Naive thymus-derived CD8-positive, alpha-beta T cell (primary cell): ENCODE measurements at regions not wholly inside any gene's neighbourhood (a gene's known extent, or its start where the extent isn't known, plus 50 kb on each side); places are given as distances from the start of the nearest gene placed in this dataset.
A peak's percentile ranks its signal among the peaks of the same experiment; 100 is the strongest.

Experiments
- ATAC-seq, 2 donors: fragments of 150-1000 bp; cut with Tn5 transposase in 1 of 2; sonication (Bioruptor Pico), chemical (Tn5 transposase) in 1 of 2; 1 replicate in 1 of 2; 2 replicates in 1 of 2; pipeline ENCODE4 v1.10.0; 2021; ENCODE audit warnings: mild to moderate bottlenecking in 2 of 2, moderate library complexity in 2 of 2
- POLR2A ChIA-PET: fragments of 350-600 bp; sonication (Branson Sonifier 250); formaldehyde crosslinking; loops from one replicate; lab custom pipeline; 2021; ENCODE audit warnings: antibody characterized with exemption; lab: Charles Lee
- DNase-seq, 10 donors: peaks; one replicate each; pipeline versions ENCODE4 v3.0.0 to v3.0.0-alpha.2; 2020 to 2022
- H3K27ac Mint-ChIP-seq, 10 donors: one replicate each; pipeline ENCODE4 v1.8.0; 2020 to 2022; ENCODE audit warnings: mild to moderate bottlenecking in 10 of 10, mixed read lengths in 10 of 10, moderate library complexity in 4 of 10, inconsistent platforms in 1 of 10
- H3K27me3 Mint-ChIP-seq, 5 donors: one replicate each; pipeline ENCODE4 v1.8.0; 2021 to 2022; ENCODE audit warnings: mixed read lengths in 5 of 5
- H3K36me3 Mint-ChIP-seq, 3 donors: one replicate each; pipeline ENCODE4 v1.8.0; 2020 to 2022; ENCODE audit warnings: mixed read lengths in 3 of 3, mild to moderate bottlenecking in 2 of 3, inconsistent platforms in 1 of 3
- H3K4me1 Mint-ChIP-seq, 4 donors: one replicate each; pipeline ENCODE4 v1.8.0; 2021 to 2022; ENCODE audit warnings: mixed read lengths in 4 of 4
- H3K4me3 Mint-ChIP-seq, 10 donors: one replicate each; pipeline ENCODE4 v1.8.0; 2020 to 2022; ENCODE audit warnings: mild to moderate bottlenecking in 10 of 10, mixed read lengths in 10 of 10, moderate library complexity in 6 of 10, inconsistent platforms in 1 of 10
- H3K9me3 Mint-ChIP-seq, 9 donors: one replicate each; pipeline ENCODE4 v1.8.0; 2020 to 2022; ENCODE audit warnings: mixed read lengths in 9 of 9, mild to moderate bottlenecking in 3 of 9, inconsistent platforms in 1 of 9, moderate library complexity in 1 of 9

DNA sequence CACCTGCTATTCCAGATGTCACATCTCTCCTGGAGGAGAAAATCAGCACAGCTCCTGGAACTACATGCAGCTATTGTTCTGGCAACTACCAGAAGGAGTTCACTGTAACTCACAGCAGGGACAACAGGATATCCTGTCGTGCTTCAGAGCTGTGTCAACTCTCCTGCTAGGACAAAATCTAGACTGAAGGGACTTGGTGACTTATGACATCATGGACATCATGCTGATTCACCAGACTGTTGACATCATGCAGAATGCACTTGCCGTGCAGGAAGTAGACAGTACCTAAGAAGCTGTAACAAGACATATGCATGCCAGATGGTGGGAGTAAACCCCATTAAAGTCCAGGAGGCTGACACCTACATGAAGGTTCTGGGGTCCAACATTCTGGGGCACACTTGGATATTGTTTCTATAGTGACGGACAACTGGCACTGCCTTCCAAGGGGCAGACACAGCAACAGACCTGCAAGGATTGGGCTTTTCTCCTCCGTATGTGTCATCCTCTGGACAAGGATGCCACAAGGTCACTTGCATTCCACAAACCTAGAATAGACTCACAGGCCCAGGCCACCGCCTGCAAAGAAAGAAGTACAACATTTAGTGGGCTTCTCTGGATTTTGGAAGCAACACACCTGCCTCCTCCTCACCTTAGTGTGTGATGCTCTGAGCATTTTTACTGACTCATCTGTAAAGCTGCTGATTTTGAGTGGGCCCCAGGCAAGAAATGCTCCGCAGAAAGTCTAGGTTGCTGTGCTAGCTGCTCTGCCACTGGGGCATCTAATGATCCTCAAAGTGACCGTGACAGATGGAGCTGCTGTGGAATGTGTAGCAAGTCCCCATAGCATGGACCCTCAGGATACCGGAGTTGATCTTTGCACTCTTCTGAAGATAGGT is 249.2 kb downstream of the MATN1 start:
- ATAC-seq (no peak), DNase-seq (peak in 2 of 10 donors; percentile 7 to 22)
- no peaks in the 10 kb centered on the region for H3K36me3 Mint-ChIP-seq
- H3K4me3 Mint-ChIP-seq: no peak overlapping the region
- POLR2A ChIA-PET: no interaction called here
- H3K4me1 Mint-ChIP-seq: no peaks in the 10 kb centered on the region
- H3K27ac Mint-ChIP-seq: no peak overlapping the region
- H3K27me3 Mint-ChIP-seq: peaks cover 0 to 9% (median 5%) of the 10 kb centered on the region in 5 donors
- peaks cover 0 to 4% (median 0%) of the 10 kb centered on the region in 9 donors for H3K9me3 Mint-ChIP-seq

DNA sequence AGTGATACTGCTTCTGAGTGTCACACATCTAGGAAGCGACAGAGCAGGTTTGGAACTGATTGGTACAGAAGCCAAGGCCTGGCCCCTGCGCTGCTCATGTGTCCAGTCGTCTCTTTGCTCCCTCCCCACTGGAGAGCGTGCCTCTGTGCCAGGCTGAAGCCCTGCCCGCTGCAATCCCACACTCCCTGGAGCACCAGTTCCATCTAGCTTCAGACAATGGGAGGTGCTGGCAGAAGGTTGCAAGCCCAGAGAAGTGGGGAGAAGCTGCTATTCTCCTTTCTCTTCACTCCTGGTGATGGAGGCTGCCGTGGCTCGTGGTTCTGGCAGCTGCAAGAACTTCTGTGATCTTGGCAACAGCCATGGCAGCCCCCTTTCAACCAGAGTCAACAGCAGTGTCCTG is 250.9 kb downstream of the MATN1 start:
- no peak overlapping the region for H3K4me3 Mint-ChIP-seq
- H3K27ac Mint-ChIP-seq: no peak overlapping the region
- DNase-seq: peak in 2 of 10 donors; percentile 7 to 35
- H3K9me3 Mint-ChIP-seq: peaks cover 0 to 2% (median 0%) of the 10 kb centered on the region in 9 donors
- H3K4me1 Mint-ChIP-seq: no peaks in the 10 kb centered on the region
- peaks cover 0 to 12% (median 5%) of the 10 kb centered on the region in 5 donors for H3K27me3 Mint-ChIP-seq
- H3K36me3 Mint-ChIP-seq: no peaks in the 10 kb centered on the region
- POLR2A ChIA-PET: no interaction called here
- no peak for ATAC-seq

- ATAC-seq: no peak
- Mint-ChIP-seq H3K9me3 (peaks cover 0 to 2% (median 0%) of the 10 kb centered on the region in 9 donors), H3K36me3 (no peaks in the 10 kb centered on the region), H3K27ac (no peak overlapping the region), H3K27me3 (peaks cover 0 to 7% (median 2%) of the 10 kb centered on the region in 5 donors), H3K4me3 (no peak overlapping the region), H3K4me1 (no peaks in the 10 kb centered on the region)
- POLR2A ChIA-PET: no interaction called here
- peak in 2 of 10 donors; percentile 6 to 32 for DNase-seq
These were observed 251.4 kb downstream of the MATN1 start for GRCh38 chr1:30472009-30472408.

GRCh38 chr1:30471307-30471706 is 252.1 kb downstream of the MATN1 start:
- no peak overlapping the region for H3K4me3 Mint-ChIP-seq
- H3K4me1 Mint-ChIP-seq: no peaks in the 10 kb centered on the region
- H3K36me3 Mint-ChIP-seq: no peaks in the 10 kb centered on the region
- H3K27ac Mint-ChIP-seq: no peak overlapping the region
- POLR2A ChIA-PET: no interaction called here
- DNase-seq (peak in 2 of 10 donors; percentile 4 to 13), ATAC-seq (no peak)
- peaks cover 0 to 1% (median 0%) of the 10 kb centered on the region in 9 donors for H3K9me3 Mint-ChIP-seq
- peaks cover 0 to 7% (median 2%) of the 10 kb centered on the region in 5 donors for H3K27me3 Mint-ChIP-seq

- POLR2A ChIA-PET: no interaction called here
- ATAC-seq: no peak
- H3K4me3 Mint-ChIP-seq: no peak overlapping the region
- H3K9me3 Mint-ChIP-seq: no peaks in the 10 kb centered on the region
- no peaks in the 10 kb centered on the region for H3K36me3 Mint-ChIP-seq
- peaks cover 0 to 7% (median 0%) of the 10 kb centered on the region in 5 donors for H3K27me3 Mint-ChIP-seq
- DNase-seq: peak in 1 of 10 donors; percentile 4
- H3K27ac Mint-ChIP-seq: no peak overlapping the region
- H3K4me1 Mint-ChIP-seq: no peaks in the 10 kb centered on the region
These were observed 254.0 kb downstream of the MATN1 start for GRCh38 chr1:30469426-30469825.

DNA sequence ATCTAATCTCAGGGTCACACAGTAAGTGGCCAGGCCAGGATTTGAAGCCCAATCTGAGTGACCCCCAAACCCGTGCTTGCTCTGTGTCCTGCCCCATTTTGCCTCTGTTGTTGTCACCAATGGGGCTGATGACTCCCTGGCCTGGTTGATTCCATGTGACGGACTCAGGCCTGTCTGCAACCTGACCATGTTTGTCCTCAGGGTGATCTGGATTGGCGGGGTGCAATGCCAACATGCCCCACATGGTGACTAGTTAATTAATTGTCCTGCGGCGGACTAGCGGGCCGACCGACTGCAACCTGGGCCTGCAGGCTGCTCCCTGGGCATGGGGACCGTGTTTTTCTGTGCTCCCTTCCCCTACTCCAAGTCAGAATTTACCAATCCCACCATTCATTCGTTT is 256.3 kb downstream of the MATN1 start:
- Mint-ChIP-seq H3K4me3 (no peak overlapping the region), H3K27me3 (peaks cover 1 to 11% (median 4%) of the 10 kb centered on the region in 5 donors), H3K36me3 (no peaks in the 10 kb centered on the region), H3K27ac (no peak overlapping the region), H3K4me1 (no peaks in the 10 kb centered on the region), H3K9me3 (no peaks in the 10 kb centered on the region)
- ATAC-seq (no peak), DNase-seq (peak in 1 of 10 donors; percentile 24)
- POLR2A ChIA-PET: no interaction called here

DNA sequence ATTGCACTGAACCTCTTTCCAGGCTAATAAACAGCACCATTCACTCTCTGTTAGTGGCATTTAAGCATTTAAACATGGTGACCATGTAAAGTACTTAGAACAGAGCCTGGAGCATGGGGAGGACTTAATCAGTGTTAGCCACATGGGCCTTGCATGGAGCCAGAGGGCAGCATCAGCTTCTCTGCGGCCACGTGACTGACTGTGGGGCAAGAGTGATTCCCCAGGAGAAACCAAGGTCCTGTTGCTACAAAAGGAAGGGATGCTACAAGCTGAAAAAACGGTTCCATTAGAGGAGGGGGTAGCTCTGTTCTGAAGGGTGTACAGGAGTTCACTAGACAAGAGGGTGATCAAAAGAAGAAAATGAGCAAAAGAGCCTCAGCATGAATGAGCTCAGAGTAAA is 256.8 kb downstream of the MATN1 start:
- peaks cover 1 to 12% (median 6%) of the 10 kb centered on the region in 5 donors for H3K27me3 Mint-ChIP-seq
- peak overlapping the region in 1 of 10 donors; percentile 58 for H3K27ac Mint-ChIP-seq
- DNase-seq: no peak
- no peak for ATAC-seq
- no peak overlapping the region for H3K4me3 Mint-ChIP-seq
- no peaks in the 10 kb centered on the region for H3K36me3 Mint-ChIP-seq
- POLR2A ChIA-PET: no interaction called here
- H3K9me3 Mint-ChIP-seq: no peaks in the 10 kb centered on the region
- no peaks in the 10 kb centered on the region for H3K4me1 Mint-ChIP-seq

GRCh38 chr1:30466026-30466425 is 257.4 kb downstream of the MATN1 start:
- Mint-ChIP-seq H3K9me3 (no peaks in the 10 kb centered on the region), H3K27me3 (peaks cover 1 to 9% (median 6%) of the 10 kb centered on the region in 5 donors), H3K36me3 (no peaks in the 10 kb centered on the region), H3K4me1 (no peaks in the 10 kb centered on the region), H3K4me3 (no peak overlapping the region), H3K27ac (no peak overlapping the region)
- ATAC-seq (no peak), DNase-seq (peak in 2 of 10 donors; percentile 12 to 43)
- POLR2A ChIA-PET: no interaction called here

GRCh38 chr1:30465096-30465495 is 258.3 kb downstream of the MATN1 start:
- no peaks in the 10 kb centered on the region for H3K9me3 Mint-ChIP-seq
- ATAC-seq: no peak
- H3K27me3 Mint-ChIP-seq: peaks cover 2 to 9% (median 8%) of the 10 kb centered on the region in 5 donors
- H3K27ac Mint-ChIP-seq: no peak overlapping the region
- H3K4me3 Mint-ChIP-seq: no peak overlapping the region
- peak in 2 of 10 donors; percentile 6 to 26 for DNase-seq
- H3K36me3 Mint-ChIP-seq: peaks cover 0 to 4% (median 0%) of the 10 kb centered on the region in 3 donors
- no peaks in the 10 kb centered on the region for H3K4me1 Mint-ChIP-seq
- POLR2A ChIA-PET: no interaction called here

GRCh38 chr1:30464187-30464617 is 259.2 kb downstream of the MATN1 start:
- ATAC-seq: no peak
- Mint-ChIP-seq H3K27ac (no peak overlapping the region), H3K27me3 (peaks cover 2 to 17% (median 11%) of the 10 kb centered on the region in 5 donors)

DNA sequence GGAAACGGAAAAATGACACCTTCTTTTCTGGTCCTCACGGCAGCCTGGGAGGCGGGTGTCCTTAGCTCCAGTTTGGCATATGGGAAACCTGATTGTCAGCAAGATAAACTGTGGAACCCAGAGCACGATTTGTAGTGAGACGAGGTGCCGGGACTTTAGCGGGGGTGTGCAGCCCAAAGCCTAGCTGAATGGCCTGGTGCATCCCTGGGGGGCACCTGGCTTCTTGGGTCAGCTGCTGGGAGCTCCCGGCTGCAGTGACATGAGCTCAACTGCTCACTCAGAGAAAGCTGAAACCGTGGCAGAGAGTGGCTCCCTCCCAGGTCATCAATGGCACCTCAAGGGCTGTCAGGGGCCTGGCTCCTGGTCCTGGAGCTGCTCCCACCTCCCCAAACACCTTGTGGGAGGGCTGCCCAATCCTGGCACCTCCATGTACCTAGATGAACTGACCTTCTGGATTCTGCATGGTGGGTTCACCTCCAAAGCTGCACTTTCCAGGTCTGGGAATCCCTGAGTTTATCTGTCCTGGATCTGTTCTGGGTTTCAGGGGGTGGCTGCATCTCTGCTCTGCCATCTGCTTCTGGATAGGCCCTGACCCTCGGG is 260.5 kb downstream of the MATN1 start:
- POLR2A ChIA-PET: no interaction called here
- H3K36me3 Mint-ChIP-seq: peaks cover 0 to 4% (median 0%) of the 10 kb centered on the region in 3 donors
- H3K9me3 Mint-ChIP-seq: peaks cover 0 to 6% (median 0%) of the 10 kb centered on the region in 9 donors
- peaks cover 2 to 26% (median 12%) of the 10 kb centered on the region in 5 donors for H3K27me3 Mint-ChIP-seq
- no peaks in the 10 kb centered on the region for H3K4me1 Mint-ChIP-seq
- H3K27ac Mint-ChIP-seq: no peak overlapping the region
- no peak overlapping the region for H3K4me3 Mint-ChIP-seq
- ATAC-seq (no peak), DNase-seq (peak in 2 of 10 donors; percentile 11 to 52)

More at GRCh38 chr1:30464187-30464617, 259.2 kb downstream of the MATN1 start:
- POLR2A ChIA-PET: no interaction called here
- Mint-ChIP-seq H3K4me3 (no peak overlapping the region), H3K4me1 (no peaks in the 10 kb centered on the region), H3K36me3 (peaks cover 0 to 4% (median 0%) of the 10 kb centered on the region in 3 donors), H3K9me3 (peaks cover 0 to 6% (median 0%) of the 10 kb centered on the region in 9 donors)
- no peak for DNase-seq

DNA sequence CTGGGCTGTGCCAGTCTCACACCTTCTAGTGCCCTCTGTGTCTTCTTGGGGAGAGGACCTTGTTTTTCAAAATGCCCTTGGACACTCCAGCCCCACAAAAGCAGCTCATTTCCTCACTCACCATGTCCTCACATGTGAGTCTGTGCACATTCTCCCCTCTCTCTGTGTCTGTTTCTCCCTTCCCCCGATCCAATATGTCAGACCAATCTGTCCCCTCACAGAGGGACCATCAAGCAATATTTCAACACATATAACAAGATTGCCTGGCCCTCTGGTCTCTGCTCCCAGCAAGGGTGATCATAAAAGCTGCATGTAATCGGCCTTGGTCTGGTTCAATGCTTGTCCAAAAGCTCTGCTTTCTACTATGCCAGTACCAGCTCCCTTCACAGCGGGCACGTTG is 261.2 kb downstream of the MATN1 start:
- peak in 1 of 10 donors; percentile 7 for DNase-seq
- POLR2A ChIA-PET: no interaction called here
- Mint-ChIP-seq H3K27ac (peak overlapping the region in 1 of 10 donors; percentile 37), H3K36me3 (peaks cover 0 to 4% (median 0%) of the 10 kb centered on the region in 3 donors), H3K4me3 (no peak overlapping the region), H3K27me3 (peaks cover 2 to 31% (median 14%) of the 10 kb centered on the region in 5 donors), H3K4me1 (no peaks in the 10 kb centered on the region), H3K9me3 (peaks cover 0 to 6% (median 0%) of the 10 kb centered on the region in 9 donors)
- ATAC-seq: no peak

DNA sequence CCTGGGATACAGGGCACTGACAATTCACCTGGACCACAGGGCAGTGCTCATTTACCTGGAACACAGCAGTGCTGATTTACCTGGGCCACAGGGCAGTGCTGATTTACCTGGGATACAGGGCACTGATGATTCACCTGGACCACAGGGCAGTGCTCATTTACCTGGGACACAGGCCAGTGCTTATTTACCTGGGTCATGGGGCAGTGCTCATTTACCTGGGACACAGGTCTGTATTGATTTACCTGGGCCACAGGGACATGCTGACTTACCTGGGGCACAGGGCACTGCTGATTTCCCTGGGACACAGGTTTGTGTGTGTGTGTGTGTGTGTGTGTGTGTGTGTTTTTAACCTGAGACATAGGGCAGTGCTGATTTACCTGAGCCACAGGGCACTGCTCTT is 261.7 kb downstream of the MATN1 start:
- DNase-seq (peak in 2 of 10 donors; percentile 1 to 4), ATAC-seq (no peak)
- Mint-ChIP-seq H3K4me3 (no peak overlapping the region), H3K36me3 (peaks cover 0 to 4% (median 0%) of the 10 kb centered on the region in 3 donors), H3K27me3 (peaks cover 1 to 31% (median 14%) of the 10 kb centered on the region in 5 donors), H3K9me3 (peaks cover 0 to 6% (median 0%) of the 10 kb centered on the region in 9 donors), H3K4me1 (no peaks in the 10 kb centered on the region), H3K27ac (no peak overlapping the region)
- POLR2A ChIA-PET: no interaction called here
